ENCODE measurements at regions not wholly inside any gene's neighbourhood (a gene's known extent, or its start where the extent isn't known, plus 50 kb on each side); places are given as distances from the start of the nearest gene placed in this dataset.
A peak's percentile ranks its signal among the peaks of the same experiment; 100 is the strongest.
"Not testable (repeated sequence)": the region's sequence is repeated elsewhere in the genome, so short reads cannot be mapped to it uniquely, and the experiment has no call there.

DNA sequence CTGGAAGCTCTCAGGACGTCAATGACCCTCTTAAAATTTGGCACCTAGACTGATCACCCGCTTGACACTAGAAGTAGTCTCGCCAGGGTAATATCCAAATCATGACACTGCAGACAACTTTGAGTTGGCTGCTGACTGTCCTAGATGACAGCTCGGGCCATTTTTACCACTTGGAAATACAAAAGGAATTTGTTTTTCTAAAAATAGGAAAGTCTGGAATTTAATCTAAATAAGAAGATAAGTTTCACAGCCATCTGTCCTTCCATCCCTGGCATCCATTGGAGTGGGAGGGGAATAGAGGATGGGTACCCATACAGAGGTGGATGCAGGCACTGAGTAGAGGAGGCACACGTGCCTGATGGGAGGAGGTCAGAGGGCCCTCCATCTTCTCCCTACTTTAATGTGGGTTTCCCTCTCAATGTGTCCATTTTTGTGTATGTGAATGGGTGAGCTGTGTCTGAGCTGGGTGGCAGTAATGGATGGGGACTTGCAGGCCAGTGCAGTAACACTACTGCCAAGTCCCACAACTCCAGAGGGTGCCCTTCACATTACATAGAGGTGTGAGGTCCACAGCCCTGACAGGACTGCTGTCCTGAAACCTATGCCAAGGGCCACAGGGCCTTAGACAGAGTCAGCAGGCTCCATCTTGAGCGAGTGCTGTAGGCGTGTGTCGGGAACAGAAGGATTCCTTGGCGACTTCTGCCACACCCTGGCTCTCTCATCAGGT, 104.8 kb upstream of the IPO9 start:
- DNase-seq (ENCODE audit: low read depth in 2 of 2) = no peak

DNA sequence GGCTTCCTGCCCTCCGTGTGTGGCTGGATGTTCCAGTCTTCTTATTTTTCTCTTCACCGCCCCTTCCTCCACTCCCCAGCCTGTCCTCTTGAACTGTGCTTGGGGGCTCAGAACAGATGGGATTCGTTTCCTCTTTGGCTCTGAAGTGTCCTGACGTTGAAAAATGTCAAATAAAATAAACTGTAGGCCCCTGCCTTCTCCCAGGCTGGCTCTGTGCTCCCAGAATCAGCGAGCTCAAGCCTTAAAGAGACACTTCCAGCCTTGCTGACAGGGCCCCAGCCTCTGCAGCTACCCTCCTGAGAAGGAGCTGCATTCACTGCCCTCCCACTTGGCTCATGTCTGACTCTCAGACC, 104.2 kb upstream of the IPO9 start:
- DNase-seq (ENCODE audit: low read depth in 2 of 2) = no peak

DNA sequence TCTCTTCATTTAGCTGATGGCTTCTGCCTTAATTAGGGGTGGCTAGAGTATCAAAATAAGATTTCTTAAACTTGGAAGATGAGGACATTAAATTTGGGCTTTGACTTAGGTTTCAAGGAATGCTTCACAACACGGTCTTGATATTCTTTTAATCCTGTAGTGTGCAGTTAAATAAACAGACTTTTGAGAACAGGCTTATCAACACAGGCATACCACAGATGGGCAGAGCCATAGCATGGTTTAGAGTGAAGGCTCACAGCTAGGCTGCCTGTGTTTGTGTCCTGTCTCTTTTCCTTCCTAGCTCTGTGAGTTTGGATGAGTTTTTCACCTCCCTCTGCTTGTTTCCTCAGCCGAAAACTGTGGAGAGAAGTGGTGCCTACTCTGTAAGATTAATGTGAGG, 102.3 kb upstream of the IPO9 start:
- no peak for DNase-seq (ENCODE audit: low read depth in 2 of 2)

DNA sequence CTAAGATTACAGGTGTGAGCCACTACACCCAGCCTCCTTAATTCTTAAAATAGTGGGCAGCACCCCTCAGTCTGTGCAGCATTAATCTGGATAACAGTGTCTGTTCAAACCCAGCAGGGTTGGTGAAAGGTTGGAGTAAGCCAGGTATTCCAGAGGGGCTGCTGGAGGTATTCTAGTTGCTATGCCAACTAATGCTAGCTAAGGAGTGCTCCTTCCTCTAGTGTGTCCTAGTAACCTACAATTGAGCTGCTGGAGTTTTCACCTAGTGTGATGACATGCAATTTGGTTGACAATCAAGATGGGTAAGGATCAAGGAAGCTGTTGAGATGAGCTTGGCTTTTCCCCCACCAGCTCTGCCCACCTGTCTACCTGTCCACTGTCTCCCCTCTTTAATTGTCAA, 100.2 kb upstream of the IPO9 start:
- no peak for DNase-seq (ENCODE audit: low read depth in 2 of 2)

DNA sequence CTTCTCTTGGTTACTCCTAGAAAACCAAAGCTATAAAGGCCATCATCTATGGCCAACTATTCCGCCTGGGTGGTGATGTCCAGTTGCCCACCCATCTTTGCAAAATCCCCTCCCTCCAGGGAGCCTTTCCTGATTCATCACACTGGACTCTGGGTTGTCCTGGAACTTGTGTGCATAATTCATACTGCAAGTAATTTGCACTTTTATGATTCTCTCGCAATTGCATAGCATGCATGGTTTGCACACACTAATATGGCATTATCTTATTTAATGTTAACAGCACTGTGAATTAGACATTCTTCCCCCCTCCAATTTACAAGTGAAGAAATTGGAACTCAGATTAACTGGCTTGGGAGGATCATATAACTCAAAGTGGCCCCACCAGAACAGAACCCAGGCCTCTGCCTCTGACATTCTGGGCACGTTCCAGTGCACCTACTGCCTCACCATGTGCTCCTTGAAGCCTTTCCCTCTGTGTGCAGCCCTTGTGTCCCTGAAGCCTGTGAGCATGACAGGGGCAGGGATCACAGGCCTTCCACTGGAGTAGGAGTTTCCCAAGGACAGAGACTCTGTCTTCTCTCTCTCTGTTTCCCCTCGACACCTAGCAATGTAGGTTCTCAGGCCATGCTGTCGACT, 98.9 kb upstream of the IPO9 start:
- DNase-seq (ENCODE audit: low read depth in 2 of 2) = no peak

DNA sequence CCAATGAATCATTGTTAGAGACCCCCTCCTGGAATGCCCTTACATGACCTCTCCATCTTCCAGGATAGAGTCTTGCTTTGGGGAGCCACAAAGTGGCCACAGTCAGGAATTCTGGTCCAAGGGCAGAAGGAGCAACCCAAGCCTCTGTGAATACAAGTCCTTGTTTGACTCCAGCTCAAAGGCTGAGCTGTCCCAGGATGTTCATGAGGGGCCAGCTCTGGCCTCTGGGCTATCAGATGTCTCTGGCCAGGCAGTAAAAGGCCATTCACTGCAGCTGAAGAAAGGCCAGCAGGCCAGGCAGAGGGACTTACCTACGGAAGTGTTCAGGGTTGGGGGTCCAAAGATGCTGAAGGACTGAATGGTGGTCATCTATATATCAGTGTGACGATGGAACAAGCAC, 98.3 kb upstream of the IPO9 start:
- no peak for DNase-seq (ENCODE audit: low read depth in 2 of 2)

DNA sequence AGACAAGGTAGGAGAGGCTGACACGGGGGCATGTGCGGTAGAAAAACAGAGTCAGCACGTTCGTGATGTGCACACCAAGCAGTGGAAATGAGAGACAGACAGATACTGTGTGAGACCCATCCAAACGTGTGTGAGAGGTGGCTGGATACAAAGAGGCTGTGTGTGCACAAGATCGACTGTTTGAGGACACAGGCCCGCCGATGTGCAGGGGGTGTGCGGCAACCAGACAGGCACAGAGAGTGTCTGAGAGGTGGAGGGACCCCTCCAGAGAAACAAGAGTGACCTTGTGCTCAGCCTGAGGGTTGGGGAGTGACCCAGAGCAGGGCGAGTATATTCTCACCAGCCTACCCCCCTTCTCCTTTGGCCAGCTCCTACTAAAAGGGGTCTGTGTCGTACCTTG, 97.8 kb upstream of the IPO9 start:
- DNase-seq (ENCODE audit: low read depth in 2 of 2) = no peak

DNA sequence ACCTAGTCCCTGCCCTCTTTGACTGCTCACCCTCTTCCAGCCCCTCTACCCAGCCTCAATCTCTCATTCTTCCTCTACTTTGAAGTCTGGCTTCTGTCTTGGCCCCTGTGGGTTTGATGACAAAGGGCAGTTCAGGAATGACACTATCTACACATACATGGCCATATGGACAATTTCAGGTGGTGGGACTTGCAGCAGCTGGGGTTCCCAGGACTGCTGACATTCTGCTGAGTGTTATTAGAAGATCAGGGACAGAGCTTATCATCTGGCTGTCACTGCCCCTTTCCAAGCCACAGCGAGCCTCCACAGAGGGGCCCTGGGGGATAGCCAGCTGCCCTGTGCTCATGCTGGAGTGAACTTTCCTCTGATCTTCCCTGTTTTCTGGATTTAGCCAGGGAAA, 97.4 kb upstream of the IPO9 start:
- DNase-seq (ENCODE audit: low read depth in 2 of 2) = no peak

DNA sequence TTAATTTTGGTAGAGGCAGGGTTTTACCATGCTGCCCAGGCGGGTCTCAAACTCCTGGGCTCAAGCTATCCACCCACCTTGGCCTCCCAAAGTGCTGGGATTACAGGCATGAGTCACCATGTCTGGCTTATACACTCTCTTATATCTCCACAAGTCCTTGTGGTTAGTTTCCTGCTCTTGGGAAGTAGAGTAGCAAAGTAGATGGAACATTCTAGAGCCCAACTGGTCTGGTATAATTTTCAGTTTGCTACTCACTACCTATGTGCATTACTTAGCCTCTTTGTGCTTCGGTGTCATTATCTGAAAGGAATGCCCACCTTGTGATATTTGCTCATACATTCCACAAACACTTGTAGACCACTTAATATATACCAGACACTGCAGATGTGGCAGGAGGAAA, 96.6 kb upstream of the IPO9 start:
- no peak for DNase-seq (ENCODE audit: low read depth in 2 of 2)

DNA sequence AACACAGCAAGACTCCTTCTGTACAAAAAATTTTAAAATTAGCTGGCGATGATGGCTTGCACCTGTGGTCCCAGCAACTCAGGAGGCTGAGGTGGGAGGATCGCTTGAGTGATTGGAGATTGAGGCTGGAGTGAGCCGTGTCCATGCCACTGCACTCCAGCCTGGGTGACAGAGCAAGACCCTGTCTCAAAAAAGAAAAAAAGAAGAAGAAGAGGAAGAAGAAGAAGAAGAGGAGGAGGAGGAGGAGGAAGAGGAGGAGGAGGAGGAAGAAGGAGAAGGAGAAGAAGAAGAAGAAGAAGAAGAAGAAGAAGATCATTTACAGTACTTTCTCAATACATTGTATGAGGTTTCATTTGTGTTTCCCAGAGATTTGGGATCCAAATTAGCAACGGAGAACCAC, 94.7 kb upstream of the IPO9 start:
- DNase-seq (ENCODE audit: low read depth in 2 of 2) = not testable (repeated sequence)

DNA sequence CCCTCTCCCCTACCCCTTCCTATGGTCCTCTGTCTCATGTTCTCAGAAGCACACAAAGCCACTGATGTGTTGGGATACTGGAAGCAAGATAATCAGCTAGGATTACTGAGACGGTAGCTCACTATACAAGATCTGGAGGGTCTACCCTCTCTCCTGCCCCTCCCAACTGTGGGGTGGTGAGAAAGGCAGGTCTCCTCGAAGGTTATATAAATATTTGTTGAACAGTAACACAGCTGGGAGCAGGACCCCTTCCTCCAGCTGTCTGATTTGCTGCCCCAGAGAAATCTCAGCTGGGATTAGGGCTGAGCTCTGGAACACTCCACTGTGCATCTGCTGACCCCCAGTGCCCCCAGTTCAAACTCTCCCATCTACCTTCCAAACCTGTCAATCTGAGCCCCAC, 94.2 kb upstream of the IPO9 start:
- DNase-seq (ENCODE audit: low read depth in 2 of 2) = no peak

DNA sequence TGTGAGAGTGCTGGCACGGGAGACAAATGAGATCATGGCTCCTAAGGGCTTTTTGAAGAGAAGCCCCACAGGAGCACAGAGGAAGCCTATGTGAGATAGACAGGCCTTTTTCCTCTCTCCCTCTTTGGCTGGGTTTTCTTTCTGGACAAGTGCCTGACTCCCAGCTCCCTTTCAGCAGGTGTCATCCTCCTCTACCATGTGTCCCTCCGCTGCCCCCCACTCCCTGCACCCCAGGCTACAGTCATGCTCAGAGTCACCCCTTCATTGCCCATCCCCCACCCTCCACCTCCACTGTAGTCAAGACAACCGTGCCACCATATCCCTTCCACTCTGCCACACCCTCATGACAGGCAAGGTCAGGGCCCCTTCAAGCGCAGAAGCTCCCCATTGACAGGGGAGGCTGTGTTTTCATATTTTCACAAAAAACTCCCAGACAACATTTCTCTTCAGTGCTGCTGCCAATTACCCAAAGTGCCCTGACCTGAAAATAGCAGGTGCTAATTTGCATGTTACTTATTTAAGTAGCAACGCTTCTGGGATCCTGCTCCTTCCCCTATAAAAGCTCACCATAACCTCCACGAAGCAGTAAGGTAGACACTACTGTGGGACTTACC, 92.1 kb upstream of the IPO9 start:
- DNase-seq (ENCODE audit: low read depth in 2 of 2) = no peak

DNA sequence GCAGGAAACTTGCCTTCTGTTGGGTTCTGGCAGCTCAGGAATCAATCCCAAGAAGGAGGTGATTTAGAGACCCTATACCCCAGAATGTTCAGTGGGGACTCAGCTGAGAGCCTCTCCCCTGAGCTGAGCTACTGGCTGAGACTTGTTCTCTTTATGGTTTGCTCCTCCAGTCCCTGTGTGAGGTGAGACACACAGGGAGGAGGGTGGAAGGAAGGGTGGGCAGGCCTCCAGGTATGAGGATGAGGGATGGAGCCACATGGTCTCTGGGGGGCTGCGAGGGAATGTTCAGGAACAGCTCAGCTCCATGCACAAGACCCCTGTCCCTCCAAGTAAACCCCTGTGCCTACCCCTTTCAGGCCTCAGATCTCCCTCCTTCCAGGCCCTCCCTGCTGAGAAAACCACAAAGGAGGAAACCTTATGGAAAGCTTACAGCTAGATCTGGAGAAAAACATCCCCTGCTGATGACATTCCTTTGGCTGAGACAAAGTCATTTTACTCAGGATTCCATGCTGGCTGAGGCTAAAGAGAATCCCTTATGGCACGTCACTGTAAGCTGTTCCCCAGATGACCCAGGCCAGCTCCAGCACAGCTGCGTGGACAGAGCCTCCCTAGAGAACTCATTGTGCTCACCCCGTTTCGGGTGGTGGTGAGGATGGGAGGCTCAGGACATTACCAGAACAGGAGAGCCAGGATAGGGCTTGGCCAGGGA, 91.5 kb upstream of the IPO9 start:
- peak; percentile 67 to 71 for DNase-seq (ENCODE audit: low read depth in 2 of 2)

DNA sequence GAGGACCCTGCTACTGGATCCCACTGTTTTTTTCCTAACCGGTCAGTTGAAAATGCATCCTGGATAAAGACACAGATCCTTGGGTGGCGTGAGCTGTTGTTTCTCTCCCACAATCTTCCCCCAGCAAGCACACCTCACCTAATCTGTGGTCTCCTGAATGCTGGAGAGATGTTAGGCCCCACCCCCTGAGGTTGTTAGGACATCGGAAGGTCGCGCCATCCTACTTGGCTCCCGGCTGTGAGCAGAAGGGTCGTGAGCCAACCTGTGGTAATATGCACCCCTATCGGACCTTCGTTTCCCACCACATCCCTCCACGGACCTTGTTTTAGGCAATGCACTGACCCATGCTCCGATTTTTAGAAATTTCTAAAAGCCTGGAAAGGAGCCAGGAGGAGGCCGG, 89.9 kb upstream of the IPO9 start:
- DNase-seq (ENCODE audit: low read depth in 2 of 2) = no peak

DNA sequence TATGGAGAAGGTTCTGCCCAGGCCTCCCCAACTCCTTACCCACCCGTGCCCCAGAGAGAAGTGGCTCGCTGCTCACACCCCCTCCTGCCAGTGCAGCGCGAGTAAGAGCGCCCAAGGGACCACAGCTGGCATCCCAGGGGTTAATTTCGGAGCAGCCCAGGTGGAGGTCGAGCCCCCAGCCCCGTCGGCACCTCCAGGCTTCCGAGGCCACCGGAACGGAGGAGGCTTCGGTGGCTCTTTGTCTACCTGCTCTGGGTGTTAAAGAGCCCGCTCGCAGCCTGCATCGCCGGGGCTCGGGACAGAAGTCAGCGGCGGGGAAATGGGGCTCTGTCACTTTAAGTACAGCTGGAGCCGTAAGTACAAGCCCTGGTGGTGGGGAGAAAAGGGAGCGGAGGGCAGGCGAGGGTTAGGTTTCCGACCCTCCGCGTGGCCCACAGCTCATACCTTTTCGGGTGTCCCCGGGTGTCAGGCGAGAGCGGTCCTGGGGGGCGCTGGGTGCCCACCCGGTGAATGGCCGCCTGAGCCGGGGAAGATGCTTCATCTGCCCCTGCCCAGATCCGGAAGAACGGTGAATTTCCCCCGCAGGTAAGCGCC, 89.4 kb upstream of the IPO9 start:
- no peak for DNase-seq (ENCODE audit: low read depth in 2 of 2)

DNA sequence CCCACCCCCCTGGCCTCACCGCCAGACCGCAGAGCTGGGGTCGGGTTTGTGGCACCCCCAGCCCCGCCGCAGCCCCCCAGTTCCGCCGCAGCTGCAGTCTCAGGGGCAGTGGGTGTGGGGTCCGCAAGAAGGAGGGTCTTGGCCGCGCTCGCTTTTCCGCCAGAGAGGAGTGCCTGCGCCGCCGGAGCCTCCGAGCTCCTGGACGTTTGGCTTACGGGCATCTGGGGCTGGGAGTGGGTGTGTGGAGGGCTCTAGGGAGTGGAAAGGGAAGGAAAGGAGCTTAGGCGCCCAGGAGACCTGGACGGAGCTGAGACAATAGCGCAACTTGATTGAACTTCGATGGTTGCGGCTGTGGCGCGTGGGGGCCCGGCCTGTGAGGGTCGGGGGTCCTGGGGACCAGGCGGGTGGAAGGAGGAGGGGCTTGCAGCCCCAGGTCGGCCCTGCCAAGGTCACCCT, 88.8 kb upstream of the IPO9 start:
- DNase-seq (ENCODE audit: low read depth in 2 of 2) = no peak

DNA sequence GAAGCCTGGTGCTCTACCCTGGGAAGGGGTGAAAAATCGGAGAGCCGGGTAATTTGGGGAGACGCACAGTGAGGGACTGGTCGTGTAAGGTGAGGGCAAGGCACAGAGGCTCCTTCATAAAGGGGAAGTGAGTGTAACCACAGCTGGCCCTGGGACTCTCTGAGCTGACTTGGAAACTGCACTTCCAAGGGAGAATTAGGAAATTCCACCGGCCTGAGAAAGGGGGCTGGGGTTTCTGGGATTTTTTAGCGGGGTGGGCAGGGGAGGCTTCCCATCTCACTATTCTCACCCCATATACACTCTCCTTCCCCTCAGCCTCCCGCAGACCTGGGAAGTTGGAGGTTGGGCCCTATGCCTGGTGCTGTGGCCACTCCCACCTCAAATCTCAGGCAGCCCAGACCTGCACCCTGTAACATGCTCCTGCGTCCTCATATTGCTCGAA, 88.3 kb upstream of the IPO9 start:
- no peak for DNase-seq (ENCODE audit: low read depth in 2 of 2)

DNA sequence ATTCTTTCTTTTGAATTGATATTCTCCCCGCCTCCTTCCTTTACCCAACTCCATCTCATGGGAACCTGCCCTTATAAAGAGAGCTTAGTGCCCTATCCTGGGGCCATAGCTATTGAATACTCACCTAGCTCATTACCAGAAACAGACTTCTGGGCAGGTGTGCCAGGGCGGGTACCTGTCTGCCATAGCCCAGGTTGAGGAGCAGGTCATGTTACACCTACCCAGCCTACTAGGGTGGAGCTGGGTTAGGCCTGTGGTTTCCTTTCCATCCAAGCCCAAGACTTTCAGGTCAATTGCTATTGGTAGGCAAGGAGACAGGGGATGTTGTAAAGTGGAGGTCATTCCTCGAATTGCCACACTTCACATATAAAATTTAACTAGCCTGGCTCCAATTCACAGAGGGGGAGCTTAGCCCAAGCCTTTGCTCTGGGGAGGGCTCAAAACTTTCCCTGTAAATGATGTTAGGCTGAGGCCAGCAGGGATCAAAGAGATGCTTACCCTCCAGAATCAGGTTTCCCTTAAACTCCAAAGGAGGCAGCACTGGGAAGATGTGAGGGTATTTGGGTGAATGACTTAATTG, 87.1 kb upstream of the IPO9 start:
- DNase-seq (ENCODE audit: low read depth in 2 of 2) = no peak

DNA sequence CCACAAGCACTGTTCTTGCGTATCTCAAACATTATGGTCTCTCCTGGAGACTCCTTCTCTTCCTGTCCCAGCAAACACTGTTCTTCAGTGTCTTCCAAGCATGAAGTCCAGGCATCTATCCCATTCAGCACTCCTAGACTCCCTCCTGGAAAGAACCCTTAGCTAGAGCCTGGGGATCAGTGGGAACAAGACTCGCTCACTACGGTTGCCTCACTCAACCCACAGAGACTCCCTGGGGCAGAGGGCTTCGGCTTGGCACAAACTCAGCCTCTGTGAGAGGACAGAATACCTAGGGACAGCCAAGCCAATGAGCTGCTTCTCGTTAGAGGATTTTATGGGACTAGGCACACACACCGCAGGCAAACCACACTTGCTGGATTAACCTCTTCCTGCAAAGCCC, 86.5 kb upstream of the IPO9 start:
- no peak for DNase-seq (ENCODE audit: low read depth in 2 of 2)

DNA sequence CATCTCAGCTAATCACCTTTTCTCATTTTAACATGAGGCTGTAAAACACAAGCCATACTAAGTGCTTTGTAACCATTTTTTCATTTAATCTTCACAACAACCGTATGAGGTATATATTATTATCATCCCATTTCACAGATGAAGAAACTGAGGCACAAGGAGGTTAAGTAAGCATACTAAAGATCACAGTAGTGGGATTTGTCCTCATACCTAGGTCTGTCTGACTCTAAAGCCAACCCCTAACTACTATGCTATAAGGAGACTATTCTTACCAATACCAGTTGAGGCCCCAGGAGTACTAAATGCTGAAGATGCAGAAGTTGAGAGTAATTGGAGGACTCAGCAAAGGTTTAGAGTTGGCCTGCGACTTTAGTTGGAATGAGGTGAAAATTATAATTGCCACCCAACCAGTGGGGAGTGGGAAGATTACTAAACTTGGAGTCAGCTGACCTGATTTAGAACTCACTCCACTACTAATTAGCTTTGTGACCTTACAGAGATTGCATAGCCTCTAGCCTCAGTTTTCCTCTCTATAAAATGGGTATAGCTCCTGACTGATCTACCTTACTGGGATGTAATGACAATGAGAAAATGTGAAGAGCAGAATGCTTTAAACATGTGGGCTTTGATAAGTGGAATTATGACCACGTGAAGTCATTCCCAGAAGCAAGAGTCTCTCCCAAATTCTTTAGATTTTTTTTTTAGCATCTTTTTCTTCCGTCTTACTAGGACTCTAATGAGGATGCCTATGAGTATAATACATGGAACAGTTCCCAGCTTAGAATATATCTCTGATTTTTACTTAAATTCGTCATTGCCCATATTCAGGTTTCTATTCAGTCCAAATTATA, 85.8 kb upstream of the IPO9 start:
- DNase-seq (ENCODE audit: low read depth in 2 of 2) = no peak

DNA sequence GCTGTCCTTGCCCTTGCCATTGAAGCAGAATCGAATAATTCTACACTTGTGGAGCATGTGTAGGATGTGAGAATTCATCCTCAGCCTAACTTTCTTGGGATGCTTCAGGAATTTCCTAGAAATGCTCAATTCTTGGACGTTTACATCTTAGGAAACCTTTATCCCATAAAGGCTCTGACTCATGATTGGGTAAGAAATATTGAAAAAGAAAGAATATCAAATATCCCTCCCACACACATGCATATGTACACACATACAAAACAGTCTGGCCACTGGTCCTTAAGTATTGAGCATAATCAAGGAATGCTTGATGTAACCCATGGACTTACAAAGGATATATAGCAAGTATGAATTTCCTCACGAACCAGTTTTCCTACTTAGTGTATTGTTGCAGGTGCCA, 83.9 kb upstream of the IPO9 start:
- DNase-seq (ENCODE audit: low read depth in 2 of 2) = peak; percentile 68 to 69
